GM18519 (cell line): ENCODE measurements at regions not wholly inside any gene's neighbourhood (a gene's known extent, or its start where the extent isn't known, plus 50 kb on each side); places are given as distances from the start of the nearest gene placed in this dataset.
"Not testable (repeated sequence)": the region's sequence is repeated elsewhere in the genome, so short reads cannot be mapped to it uniquely, and the experiment has no call there.

ENCODE experiments used
- ATAC-seq: cut with Tn5 transposase; IDR thresholded peaks from one replicate; pipeline ENCODE4 v1.9.1; 2021; ENCODE audit warnings: mild to moderate bottlenecking, moderate library complexity; ENCODE audit not compliant: unreplicated experiment, low FRiP score

DNA sequence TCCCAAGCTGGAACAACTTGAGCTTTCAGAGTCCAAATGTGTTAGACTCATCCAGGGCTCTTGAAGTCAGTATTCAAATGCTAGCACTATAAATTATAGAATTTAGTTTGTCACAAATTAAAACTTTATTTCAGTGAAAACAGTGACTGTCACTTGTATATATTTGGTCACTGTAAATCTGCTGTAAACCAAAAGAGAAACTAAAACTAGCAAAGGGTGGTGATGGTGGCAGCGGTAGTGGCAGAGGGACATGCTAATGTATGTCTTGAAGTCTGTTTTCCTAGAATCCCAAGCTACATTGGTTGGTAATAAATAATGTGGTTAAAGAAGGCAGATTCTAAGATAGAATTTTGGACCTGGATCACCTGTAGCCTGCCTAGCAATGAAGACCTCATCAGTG is 140.4 kb upstream of the CENPW start:
- ATAC-seq, result peak; percentile 47

- ATAC-seq, result no peak
Measured at GRCh38 chr6:126202707-126203106, 137.2 kb upstream of the CENPW start.

DNA sequence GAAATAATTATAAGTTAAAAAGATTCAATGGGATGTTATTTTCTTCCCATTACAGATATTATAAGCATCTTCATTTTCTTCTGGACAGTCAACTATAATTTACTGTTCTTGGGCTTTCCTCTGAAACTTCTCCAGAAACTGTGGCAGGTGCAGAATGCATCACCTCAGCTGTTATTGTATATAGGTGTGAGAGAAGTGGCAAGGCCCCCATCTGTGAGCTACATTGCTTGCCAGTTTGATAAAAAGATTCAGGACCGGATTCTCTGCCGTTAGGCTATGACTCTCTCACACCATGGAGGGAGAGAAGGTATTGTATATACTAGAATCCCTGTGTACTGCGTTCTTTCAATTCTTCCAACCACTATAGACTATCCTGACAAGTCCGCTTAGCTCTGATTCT is 135.8 kb upstream of the CENPW start:
- ATAC-seq, result no peak

- no peak for ATAC-seq
Measured at GRCh38 chr6:126204598-126204997, 135.3 kb upstream of the CENPW start.

DNA sequence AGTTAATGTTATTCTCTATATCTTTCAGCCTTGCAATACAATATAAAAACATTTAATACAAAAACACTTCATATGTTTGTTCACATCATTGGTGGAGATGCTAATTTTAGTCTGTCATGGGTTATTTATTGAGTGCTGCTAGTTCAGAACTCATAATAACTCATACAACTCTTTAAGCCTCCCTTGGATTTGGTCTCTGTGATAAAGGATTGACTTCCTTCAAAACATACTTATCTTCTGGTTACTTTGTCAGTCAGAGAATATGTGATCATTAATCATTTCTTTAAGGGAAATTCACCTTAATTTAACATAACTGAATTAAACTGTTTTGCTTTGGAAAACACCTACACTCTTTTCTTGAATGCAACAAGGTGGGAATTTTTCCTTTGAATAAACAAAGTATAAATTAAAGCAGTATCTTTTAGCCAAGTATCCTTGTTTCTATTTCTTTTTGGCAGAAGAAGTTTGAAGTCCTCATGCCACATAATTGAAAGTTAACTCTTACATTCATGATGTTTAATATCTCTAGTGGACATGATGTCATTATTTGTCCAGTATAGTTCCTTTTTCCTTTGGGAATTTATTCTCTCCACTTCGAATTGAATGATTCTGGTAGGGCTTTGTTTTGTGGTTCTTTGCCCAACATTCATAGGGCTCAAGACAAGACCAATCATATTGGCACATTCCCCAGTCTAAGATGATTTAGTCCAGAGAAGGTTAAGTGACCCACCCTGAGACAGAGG is 133.2 kb upstream of the CENPW start:
- ATAC-seq, result no peak

GRCh38 chr6:126210398-126211075 is 129.4 kb upstream of the CENPW start:
- no peak for ATAC-seq

GRCh38 chr6:126217497-126217896 is 122.4 kb upstream of the CENPW start:
- ATAC-seq, result no peak

DNA sequence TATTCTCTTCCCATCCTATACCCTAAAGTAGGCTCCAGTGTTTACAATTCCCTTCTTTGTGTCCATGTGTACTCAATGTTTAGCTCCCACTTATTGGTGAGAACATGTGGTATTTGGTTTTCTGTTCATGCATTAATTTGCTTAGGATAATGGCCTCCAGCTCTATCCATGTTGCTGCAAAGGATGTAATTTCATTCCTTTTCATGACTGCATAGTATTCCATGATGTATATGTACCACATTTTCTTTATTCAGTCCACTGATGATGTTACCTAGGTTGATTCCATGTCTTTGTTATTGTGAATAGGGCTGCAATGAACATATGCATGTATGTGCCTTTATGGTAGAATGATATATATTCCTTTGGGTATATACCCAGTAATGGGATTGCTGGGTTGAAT is 119.0 kb upstream of the CENPW start:
- not testable (repeated sequence) for ATAC-seq

- no peak for ATAC-seq
Measured at GRCh38 chr6:126227833-126228702, 111.8 kb upstream of the CENPW start.

DNA sequence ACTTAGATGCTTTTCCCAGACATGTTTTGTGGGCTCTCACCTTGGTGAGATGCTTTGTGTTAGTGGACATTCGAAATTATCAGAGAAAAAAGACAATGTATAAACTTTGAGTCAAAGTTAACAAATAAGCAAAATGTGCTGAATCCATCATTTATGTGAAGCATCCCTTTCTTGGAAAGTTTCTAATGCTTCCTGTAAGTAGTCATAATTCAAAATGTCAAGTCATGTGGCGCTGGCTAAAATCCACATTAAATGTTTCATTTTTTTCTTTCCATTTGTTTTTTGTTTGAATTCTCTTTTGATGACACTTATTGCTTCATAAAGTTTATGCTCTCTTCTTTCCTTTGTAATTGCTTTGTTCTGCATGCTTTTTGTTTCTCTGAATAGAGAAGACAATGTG is 107.2 kb upstream of the CENPW start:
- no peak for ATAC-seq

DNA sequence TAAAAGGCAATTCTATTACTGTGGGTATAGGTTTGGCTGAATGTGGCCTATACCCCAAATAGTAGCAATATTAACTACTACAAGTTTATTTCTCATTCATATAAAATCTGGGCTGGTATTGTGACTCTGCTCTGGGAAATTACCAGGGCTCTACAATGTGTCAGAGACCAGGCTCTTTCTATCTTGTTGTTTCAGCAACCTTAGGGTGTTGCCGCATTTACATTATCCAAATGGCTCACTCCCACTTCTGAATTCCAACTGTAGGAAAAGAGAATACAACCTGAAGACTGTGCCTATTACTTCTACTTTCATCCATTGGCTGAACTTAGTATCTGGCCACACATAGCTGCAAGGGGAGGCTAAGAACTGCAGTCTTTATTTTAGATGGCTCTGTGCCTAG is 106.7 kb upstream of the CENPW start:
- ATAC-seq, result no peak

DNA sequence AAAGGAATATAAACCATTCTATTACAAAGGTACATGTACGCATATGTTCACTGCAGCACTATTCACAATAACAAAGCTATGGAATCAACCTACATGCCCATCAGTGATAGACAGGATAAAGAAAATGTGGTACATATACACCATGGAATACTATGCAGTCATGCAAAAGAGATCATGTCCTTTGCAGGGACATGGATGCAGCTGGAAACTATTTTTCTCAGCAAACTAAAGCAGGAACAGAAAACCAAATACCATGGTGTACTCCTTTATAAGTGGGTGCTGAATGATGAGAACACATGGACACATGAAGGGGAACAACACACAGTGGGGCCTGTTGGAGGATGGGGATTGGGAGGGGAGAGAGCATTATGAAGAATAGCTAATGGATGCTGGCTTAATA is 104.6 kb upstream of the CENPW start:
- no peak for ATAC-seq

- no peak for ATAC-seq
Measured at GRCh38 chr6:126245077-126245476, 94.8 kb upstream of the CENPW start.

- ATAC-seq, result peak; percentile 33
Measured at GRCh38 chr6:126252154-126252553, 87.8 kb upstream of the CENPW start.

DNA sequence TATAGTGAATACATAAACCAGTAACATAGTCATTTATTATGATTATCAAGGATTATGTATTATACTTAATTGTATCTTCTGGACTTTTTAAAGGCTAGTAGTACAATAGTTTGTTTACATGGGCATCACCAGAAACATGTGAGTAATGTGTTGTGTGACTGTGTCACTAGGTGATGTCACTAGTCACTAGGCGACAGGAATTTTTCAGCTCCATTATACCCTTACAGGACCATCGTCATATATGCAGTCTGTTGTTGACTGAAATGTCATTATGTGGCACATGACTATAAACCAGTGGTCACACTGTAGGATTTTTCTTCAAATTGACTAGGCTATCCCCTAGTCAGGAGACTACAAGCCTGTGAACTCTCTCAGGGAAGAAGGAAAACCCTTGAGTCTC is 86.5 kb upstream of the CENPW start:
- ATAC-seq, result no peak

DNA sequence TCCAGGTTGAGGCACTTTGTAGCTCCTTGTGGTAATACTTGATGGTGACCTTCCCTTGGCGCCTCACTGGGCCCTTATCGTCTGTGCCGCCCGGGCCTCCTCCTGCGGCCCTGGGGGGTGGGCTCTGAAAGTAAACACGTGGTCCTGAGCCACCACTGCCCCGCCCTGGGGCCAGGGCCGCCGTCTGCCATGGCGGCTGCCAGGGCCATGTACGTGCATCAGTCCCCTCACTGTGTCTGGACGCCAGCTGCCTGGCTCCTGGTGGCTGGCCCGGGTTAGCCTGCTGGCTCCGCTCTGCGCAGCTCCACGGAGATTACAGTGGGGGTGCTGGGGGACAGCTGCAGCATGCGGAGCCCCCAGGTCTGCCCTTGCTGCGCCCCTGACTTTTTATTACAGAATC is 81.8 kb upstream of the CENPW start:
- ATAC-seq, result no peak

DNA sequence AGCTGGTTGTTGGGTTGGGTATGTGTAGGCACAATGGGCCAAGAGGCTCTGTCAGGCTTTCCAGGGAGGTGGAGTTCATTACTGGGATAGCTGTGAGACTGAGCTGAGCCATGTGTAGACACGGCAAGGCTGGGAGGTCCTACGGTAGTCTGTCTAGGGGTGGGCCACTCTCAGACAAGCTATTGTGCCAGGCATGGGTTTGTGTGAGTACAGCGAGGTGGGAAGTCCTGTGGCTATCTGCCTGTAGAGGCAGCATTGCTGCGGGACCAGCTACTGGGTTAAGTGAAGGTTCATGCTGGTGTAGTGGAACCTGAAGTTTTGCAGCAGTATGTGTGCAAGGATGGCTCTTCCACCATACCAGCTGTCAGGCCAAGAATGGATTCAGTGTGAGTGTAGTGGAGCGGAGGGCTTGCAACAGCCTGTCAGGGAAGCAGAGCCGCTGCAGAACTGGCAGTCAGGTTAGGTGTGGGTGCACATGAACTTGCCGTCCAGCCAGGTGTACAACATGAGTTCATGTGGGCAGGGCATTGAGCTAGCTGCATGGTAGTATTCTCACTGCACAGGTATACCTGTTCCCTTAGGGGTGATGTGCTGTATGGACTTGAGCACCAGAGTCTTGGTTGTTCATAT is 78.0 kb upstream of the CENPW start:
- ATAC-seq, result no peak

DNA sequence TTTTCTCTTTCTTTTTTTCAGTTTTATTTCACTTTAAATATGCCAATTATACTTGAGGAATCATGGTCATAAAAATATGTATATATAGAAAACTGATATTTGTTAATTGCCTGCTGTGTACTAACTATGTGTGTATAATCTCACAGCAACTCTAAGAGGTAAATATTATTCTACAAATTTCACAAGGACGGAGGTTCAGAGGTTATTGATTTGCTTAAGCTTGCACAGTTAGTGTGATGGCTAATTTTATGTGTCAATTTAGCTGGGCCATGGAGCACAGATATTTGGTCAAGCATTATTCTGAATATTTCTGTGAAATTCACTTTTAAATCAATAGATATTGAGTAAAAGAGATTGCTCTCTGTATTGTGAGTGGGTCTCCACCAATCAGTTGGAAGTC is 75.7 kb upstream of the CENPW start:
- no peak for ATAC-seq

DNA sequence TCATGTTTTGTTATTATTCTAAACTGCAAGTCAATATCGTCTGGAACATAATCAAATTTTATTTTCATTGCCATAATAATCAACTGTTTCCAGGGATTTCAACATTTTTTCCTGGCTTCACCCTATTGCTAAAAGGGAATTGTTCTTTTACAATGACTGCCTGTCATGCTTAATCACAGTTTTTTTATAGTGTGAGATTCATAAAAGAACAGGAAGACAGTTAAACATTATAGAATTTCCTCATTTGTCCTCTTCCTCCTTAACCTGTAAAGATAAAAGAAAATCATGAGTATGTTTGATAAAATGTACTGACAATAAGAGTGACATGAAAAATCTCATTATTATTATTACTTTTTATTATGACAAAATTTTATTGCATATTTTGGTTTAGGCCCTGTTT is 73.3 kb upstream of the CENPW start:
- no peak for ATAC-seq

DNA sequence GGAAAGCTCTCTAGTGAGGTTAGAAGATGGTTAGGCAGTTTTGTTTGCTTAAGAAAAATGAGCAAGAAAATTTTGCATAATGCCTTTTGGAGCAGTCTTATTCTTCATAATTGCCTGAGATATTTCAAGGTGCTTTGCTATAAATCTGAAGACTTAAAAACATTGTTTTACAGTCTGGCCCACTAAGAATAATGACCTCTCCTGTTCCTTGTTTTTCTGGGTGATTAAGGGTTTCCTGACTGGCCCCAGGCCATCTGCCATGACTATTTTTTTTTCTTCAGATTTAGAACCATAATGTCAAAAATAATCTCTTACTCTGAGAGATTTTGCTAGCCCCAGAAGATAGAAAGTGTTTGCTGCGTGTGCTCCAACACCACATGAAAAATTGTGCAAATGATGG is 72.3 kb upstream of the CENPW start:
- ATAC-seq, result peak; percentile 3

- peak; percentile 93 for ATAC-seq
Measured at GRCh38 chr6:126268092-126268491, 71.8 kb upstream of the CENPW start.
